ENCODE measurements at regions not wholly inside any gene's neighbourhood (a gene's known extent, or its start where the extent isn't known, plus 50 kb on each side); places are given as distances from the start of the nearest gene placed in this dataset.

DNA sequence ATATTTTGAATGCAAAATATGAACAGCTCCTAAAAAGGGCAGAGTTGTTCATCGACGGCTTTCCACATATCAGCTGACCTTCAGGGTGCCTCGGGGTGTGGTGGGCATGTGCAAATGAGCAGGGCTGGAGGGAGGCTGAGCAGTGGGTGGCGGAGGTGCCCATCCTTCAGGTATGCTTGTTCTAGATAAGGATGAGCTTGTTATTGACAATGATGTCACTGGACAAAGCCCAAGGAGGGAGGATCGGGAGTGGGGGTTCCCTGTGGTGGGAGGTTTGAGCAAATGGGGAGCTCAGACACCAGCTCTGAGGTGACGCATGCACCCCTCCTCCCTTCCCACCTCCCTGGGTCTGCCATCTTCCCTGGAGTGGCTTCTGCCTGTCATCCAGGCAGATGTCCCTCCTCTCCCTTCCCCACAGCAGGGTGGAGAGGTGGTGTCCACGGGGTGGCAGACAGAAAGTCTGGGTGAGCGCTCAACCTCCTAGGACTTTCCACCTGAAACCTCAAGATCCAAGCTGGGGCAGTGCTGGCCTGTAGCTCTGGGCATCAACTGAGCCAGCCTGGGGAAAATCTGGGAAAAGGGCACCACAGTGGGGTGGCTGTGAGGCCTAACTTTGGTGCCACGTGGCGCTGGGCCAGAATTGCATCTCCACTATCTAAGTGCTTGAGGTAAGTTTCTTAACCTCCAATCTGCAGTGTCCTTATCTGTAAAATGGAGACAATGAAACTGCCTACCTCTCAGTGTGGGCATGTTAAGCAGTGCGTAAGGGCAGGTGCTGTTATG is 106.3 kb upstream of the THY1 start:
- TF ChIP-seq, protein P1, sequence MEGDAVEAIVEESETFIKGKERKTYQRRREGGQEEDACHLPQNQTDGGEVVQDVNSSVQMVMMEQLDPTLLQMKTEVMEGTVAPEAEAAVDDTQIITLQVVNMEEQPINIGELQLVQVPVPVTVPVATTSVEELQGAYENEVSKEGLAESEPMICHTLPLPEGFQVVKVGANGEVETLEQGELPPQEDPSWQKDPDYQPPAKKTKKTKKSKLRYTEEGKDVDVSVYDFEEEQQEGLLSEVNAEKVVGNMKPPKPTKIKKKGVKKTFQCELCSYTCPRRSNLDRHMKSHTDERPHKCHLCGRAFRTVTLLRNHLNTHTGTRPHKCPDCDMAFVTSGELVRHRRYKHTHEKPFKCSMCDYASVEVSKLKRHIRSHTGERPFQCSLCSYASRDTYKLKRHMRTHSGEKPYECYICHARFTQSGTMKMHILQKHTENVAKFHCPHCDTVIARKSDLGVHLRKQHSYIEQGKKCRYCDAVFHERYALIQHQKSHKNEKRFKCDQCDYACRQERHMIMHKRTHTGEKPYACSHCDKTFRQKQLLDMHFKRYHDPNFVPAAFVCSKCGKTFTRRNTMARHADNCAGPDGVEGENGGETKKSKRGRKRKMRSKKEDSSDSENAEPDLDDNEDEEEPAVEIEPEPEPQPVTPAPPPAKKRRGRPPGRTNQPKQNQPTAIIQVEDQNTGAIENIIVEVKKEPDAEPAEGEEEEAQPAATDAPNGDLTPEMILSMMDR (IDR thresholded peaks at IDR 0.05; ENCODE audit: low read depth, low read length, missing control alignments), result no peak
- DNase-seq (ENCODE audit: low read depth), result no peak
- H3K4me3 ChIP-seq (ENCODE audit: low read depth, low read length), result no peak overlapping the region

DNA sequence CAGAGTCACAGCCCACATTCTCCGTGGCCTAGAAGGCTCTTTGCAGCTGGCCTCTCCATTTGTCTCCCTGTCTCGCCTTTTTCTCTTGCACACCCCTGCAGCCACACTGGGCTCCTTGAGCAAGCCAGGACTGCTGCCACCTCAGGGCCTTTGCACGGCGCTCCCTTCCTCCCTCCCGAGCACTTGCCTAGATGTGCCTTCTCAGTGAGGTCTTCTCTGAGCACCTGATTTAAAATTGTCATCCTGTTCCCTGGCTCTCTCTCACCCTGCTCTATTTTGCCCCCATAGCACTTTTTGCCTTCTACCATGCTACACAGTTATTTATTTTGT is 102.9 kb upstream of the THY1 start:
- H3K4me3 ChIP-seq (ENCODE audit: low read depth, low read length), result no peak overlapping the region
- TF ChIP-seq, protein P1 (IDR thresholded peaks at IDR 0.05; ENCODE audit: low read depth, low read length, missing control alignments), result no peak
- no peak for DNase-seq (ENCODE audit: low read depth)

DNA sequence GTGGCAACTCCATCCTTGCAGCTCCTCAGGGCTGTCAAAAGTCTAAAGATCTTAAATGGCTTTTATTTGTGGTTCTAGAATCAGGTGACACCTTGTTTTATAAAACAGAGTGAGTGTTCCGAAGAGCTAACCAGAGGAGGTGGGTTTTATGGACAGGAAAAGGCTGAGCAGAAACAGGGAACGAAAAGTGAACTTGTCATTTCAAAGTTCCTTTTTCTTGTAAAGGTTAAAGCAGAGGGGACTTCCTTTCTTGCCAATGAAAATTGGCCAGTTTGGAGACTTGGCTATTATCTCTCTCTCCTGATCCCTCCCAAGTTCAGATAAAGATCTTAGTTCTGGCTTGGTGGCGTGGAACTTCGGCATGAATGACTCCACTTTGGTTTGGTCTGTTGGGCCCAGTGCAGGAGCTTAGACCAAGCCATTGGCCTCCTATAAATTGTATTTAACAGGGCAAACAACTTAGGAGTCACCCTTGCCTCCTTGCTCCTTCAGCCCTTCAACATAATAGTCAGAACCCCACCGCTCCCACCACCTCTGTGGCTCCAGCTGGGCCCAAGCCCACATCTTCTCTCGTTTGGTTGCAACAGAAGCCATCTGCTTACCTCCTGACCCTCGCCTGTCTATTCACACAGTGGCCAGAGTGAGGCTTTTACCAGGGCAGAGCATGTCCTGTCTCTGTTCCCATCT is 102.4 kb upstream of the THY1 start:
- TF ChIP-seq, protein P1 (IDR thresholded peaks at IDR 0.05; ENCODE audit: low read depth, low read length, missing control alignments), result no peak
- DNase-seq (ENCODE audit: low read depth), result no peak
- no peak overlapping the region for H3K4me3 ChIP-seq (ENCODE audit: low read depth, low read length)

DNA sequence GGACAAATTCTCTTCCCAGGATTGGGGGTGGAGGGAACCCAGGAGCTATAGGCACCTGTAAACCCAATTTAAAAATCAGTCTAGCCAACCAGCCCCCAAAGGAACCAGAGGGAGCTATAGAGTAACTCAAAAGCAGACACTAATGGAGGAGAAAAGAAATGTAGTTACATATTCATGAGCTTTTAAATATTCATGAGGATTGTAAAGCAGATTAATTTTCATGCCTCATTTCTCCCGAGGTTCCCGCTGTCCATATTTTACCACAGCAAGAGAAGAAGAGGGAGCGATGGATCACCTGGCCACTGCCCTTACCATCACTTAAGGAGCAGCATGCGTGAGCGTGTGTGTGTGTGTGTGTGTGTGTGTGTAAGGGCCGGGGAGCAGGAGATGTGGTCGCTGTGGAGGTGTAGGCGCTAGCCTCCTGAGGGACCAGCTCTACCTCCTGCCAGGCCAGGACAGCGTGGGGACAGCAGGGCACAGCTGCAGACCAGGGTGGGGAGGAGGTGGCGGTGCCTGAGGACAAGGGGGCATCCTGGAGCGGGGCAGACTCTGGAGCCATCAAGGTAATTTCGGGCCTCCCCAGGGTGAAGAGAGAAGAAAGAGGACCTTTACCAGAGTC is 100.7 kb upstream of the THY1 start:
- TF ChIP-seq, protein P1 (IDR thresholded peaks at IDR 0.05; ENCODE audit: low read depth, low read length, missing control alignments), result no peak
- H3K4me3 ChIP-seq (ENCODE audit: low read depth, low read length), result no peak overlapping the region
- no peak for DNase-seq (ENCODE audit: low read depth)

DNA sequence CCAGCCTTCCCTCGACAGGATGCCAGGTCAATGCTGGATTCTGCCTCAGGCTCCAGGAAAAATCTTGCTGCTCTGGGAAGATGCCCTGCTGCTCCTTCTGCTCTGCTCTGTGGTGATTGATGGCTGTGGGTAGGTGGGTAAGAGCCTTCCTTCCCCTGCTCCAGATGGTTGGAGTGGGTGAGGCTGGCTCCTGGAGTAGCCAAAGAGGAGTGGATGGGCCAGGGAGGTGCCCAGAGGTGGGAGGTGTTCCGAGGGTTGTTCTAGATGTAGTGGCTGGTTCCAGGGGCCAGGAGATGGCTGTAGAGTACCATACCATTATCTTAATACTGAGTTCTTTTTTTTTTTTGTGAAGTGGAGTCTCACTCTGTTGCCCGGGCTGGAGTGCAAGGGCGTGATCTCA is 99.6 kb upstream of the THY1 start:
- DNase-seq (ENCODE audit: low read depth), result no peak
- no peak overlapping the region for H3K4me3 ChIP-seq (ENCODE audit: low read depth, low read length)
- TF ChIP-seq, protein P1 (IDR thresholded peaks at IDR 0.05; ENCODE audit: low read depth, low read length, missing control alignments), result no peak

DNA sequence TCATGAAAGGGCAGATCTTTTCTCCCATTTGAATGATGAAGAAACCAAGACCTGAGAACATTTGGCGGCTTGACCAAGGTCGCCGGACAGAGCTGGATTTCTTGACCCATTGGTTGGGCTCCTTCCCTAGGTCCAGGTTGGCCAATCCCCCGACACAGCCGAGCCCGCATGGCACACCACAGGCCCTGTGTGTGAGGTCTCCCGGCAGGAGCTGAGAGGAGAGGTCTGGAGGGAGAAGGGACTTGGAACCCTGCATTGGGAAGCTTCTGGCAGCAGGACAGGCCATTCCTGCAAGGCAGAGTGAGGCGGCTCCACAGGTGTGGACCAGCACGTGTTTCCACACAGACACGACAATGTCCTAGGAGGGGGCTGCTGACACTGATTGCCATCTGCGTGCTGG is 98.6 kb upstream of the THY1 start:
- no peak for DNase-seq (ENCODE audit: low read depth)
- TF ChIP-seq, protein P1 (IDR thresholded peaks at IDR 0.05; ENCODE audit: low read depth, low read length, missing control alignments), result no peak
- H3K4me3 ChIP-seq (ENCODE audit: low read depth, low read length), result no peak overlapping the region
